WERI-Rb-1 (cell line): ENCODE measurements at regions not wholly inside any gene's neighbourhood (a gene's known extent, or its start where the extent isn't known, plus 50 kb on each side); places are given as distances from the start of the nearest gene placed in this dataset.

Source experiments
- DNase-seq: peaks from one replicate; pipeline ENCODE4 v3.0.0-alpha.2; 2020
- H3K27ac ChIP-seq: fragments of 250-450 bp; sonication (Bioruptor Pico); 2 replicates; pipeline ENCODE4 v1.5.1; 2020; ENCODE audit warnings: mild to moderate bottlenecking, moderate library complexity
- H3K27me3 ChIP-seq: fragments of 250-450 bp; sonication (Bioruptor Pico); 2 replicates; pipeline ENCODE4 v1.5.1; 2021; ENCODE audit warnings: mild to moderate bottlenecking, low read depth, moderate library complexity; ENCODE audit not compliant: insufficient read depth, severe bottlenecking
- H3K36me3 ChIP-seq: fragments of 250-450 bp; sonication (Bioruptor Pico); 2 replicates; pipeline ENCODE4 v1.5.1; 2020; ENCODE audit warnings: mild to moderate bottlenecking, moderate library complexity
- H3K4me3 ChIP-seq: 2 replicates; pipeline ENCODE4 v1.5.1; 2011; ENCODE audit warnings: low read depth, mild to moderate bottlenecking, control low read depth, low read length
- H3K9me3 ChIP-seq: fragments of 250-450 bp; sonication (Bioruptor Pico); 2 replicates; pipeline ENCODE4 v1.5.1; 2021; ENCODE audit warnings: mild to moderate bottlenecking, moderate library complexity; ENCODE audit not compliant: severe bottlenecking
- TF ChIP-seq, protein P1 (sequence below): IDR thresholded peaks from 2 replicates; pipeline ENCODE4 v1.5.1; 2011; ENCODE audit warnings: low read depth, mild to moderate bottlenecking, control low read depth, inconsistent platforms, low read length

DNA sequence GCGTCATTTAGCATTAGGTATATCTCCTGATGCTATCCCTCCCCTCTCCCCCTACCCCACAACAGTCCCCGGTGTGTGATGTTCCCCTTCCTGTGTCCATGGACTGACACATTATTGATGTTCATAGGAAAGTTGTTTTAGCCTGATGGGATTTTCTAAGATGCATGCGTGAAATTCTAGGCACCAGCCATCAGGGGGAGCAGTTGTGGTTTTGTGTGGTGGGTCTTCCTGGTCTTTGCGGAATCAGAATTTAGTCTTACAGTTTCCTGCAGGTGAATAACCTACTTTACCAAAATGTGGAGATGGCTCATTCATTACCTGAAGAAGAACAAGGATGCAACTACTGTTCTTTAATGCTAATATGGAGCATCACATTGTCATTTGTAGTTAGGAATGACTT lies 455.0 kb upstream of the THBS1 start:
- H3K36me3 ChIP-seq = no peaks in the 10 kb centered on the region
- TF ChIP-seq, protein P1, sequence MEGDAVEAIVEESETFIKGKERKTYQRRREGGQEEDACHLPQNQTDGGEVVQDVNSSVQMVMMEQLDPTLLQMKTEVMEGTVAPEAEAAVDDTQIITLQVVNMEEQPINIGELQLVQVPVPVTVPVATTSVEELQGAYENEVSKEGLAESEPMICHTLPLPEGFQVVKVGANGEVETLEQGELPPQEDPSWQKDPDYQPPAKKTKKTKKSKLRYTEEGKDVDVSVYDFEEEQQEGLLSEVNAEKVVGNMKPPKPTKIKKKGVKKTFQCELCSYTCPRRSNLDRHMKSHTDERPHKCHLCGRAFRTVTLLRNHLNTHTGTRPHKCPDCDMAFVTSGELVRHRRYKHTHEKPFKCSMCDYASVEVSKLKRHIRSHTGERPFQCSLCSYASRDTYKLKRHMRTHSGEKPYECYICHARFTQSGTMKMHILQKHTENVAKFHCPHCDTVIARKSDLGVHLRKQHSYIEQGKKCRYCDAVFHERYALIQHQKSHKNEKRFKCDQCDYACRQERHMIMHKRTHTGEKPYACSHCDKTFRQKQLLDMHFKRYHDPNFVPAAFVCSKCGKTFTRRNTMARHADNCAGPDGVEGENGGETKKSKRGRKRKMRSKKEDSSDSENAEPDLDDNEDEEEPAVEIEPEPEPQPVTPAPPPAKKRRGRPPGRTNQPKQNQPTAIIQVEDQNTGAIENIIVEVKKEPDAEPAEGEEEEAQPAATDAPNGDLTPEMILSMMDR = peak; percentile 71
- no peak overlapping the region for H3K4me3 ChIP-seq
- no peak overlapping the region for H3K27ac ChIP-seq
- H3K9me3 ChIP-seq = no peaks in the 10 kb centered on the region
- peaks cover 26% of the 10 kb centered on the region for H3K27me3 ChIP-seq
- peak; percentile 22 for DNase-seq

DNA sequence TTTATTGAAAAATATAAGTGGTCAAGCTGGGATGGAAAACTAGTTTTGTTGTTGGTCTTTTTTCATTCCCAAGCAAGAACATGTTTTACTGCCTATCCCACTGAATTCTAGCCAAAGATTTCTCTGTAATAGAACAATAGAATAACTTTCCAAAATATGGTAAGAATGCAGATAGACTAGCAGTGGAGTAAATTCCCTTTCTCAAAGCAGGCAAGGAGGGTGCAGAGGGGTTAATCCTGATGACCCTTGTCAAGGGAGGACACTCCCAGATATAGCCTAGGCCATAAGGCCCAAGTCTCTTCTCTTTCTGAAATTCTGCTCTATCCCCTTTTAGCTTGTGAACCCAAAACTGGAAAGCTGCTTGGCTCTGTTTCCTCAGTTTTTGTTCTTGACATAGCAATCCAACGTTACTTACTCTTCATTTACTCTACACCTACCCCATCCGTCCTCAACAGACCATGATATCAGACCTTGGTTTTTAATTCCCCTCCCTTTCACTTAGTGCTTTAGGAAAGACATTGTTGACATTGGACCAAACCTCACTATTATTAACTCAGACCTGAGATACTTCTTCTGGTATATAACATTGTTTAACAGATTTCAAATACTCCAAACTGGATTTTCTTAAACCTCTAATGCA lies 453.6 kb upstream of the THBS1 start:
- TF ChIP-seq, protein P1 = no peak
- peaks cover 15% of the 10 kb centered on the region for H3K27me3 ChIP-seq
- H3K4me3 ChIP-seq = no peak overlapping the region
- no peak for DNase-seq
- no peak overlapping the region for H3K27ac ChIP-seq
- no peaks in the 10 kb centered on the region for H3K36me3 ChIP-seq
- no peaks in the 10 kb centered on the region for H3K9me3 ChIP-seq

DNA sequence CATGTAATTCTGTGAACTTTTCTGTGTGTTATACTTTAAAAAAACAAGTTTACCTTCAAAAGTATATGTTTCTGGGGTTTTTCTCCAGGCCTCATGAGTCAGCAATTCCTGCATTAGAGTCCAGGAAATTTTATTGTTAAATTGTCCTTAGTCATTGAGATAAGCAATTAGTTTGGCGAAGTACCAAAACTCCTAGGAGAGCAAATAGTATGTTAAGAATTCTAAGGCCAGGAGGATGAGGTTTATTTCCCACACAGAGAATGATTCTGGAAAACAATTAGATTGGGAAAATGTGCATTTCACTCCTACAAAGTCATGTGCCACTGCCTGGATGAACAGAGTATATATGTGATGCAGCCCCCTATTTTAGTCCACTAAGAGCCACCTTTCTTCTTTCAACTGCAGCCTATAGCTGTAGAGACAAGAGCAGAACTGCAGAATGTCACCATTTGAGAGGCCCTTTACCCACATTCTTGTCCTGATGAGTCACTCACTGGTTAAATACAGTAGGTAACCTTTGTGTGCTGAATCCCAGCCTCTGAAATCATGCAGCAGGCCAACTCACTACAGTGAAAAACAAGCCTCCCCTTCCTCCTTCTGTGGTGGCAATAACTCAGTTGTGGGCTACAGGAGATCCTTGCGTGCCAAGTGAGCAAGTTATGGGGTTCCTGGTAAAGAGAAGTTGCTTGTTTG lies 452.8 kb upstream of the THBS1 start:
- Histone ChIP-seq H3K36me3 (no peaks in the 10 kb centered on the region), H3K27me3 (peaks cover 19% of the 10 kb centered on the region), H3K9me3 (no peaks in the 10 kb centered on the region), H3K27ac (no peak overlapping the region), H3K4me3 (no peak overlapping the region)
- TF ChIP-seq, protein P1 = no peak
- no peak for DNase-seq

DNA sequence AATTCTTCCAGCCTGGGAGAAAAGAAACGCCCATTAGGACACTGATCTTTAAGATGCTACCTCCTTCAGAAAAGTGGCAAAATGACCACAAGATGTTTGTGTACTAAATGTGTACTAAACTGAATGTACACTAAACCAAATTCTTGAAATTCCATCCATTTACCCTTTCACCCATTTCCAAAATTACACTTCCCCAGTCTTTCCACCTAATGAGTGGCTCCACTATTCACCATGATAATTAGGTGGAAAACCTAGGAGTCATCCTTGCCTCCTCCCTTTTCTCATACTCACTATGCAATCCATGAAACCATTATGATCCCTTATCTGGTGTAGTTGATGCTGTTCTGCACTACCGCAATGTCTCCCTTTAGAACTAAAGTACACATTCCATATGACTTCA lies 452.1 kb upstream of the THBS1 start:
- H3K27ac ChIP-seq = no peak overlapping the region

DNA sequence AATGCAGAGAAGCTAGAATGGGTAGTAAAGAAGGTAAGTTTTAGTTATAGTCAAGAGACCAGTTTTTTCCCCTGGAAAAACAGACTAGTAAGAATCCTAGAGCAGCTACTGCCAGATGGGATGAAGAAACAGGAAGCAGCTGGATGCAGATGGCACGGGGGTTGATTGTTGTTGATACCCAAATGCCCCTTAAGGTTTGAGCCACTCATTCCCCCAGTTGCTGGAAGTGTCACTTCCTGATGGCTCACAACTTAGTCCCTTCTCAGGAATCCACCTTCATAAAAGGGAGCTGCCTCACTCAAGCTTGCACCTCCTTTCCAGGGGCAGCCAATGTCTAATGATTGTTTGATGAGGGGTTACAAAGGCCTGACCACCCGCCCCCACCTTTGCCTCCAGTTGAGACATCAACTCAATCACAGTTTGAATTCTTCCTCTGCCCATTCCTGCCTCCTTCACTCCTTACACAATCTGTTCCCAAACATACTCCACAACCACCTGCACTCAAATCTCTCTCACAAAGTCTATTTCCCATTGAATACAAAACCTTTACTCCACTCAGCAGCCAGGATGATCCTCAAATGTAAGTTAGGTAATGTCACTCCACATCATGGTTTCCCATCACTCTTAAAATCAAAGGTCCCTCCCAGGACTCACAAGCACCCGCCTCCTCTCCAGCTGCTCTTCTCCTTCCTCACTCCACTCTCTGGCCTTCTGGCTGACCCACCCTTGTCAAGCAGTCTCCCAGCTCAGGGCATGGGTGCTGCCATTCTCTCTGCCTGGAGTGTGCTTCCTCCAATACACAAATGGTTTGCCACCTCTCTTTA lies 450.1 kb upstream of the THBS1 start:
- Histone ChIP-seq H3K36me3 (no peaks in the 10 kb centered on the region), H3K4me3 (no peak overlapping the region), H3K9me3 (no peaks in the 10 kb centered on the region), H3K27me3 (peaks cover 14% of the 10 kb centered on the region), H3K27ac (no peak overlapping the region)
- TF ChIP-seq, protein P1 = no peak
- DNase-seq = no peak

More for the DNA sequence above, 452.1 kb upstream of the THBS1 start:
- Histone ChIP-seq H3K4me3 (no peak overlapping the region), H3K36me3 (no peaks in the 10 kb centered on the region), H3K27me3 (peaks cover 17% of the 10 kb centered on the region), H3K9me3 (no peaks in the 10 kb centered on the region)
- TF ChIP-seq, protein P1 = no peak
- DNase-seq = no peak
